ENCODE measurements at regions not wholly inside any gene's neighbourhood (a gene's known extent, or its start where the extent isn't known, plus 50 kb on each side); places are given as distances from the start of the nearest gene placed in this dataset.

- DNase-seq = no peak
Observed at GRCh38 chr6:77403424-77403823, 59.9 kb downstream of the HTR1B start.

GRCh38 chr6:77401231-77401630 is 62.1 kb downstream of the HTR1B start:
- no peak for DNase-seq

GRCh38 chr6:77397561-77397960 is 65.7 kb downstream of the HTR1B start:
- DNase-seq = no peak

GRCh38 chr6:77389402-77389801 is 73.9 kb downstream of the HTR1B start:
- DNase-seq = no peak

- DNase-seq = no peak
Observed at GRCh38 chr6:77383026-77383425, 80.3 kb downstream of the HTR1B start.

- no peak for DNase-seq
Observed at GRCh38 chr6:77373955-77374354, 89.3 kb downstream of the HTR1B start.

GRCh38 chr6:77371748-77372147 is 91.5 kb downstream of the HTR1B start:
- DNase-seq = no peak

GRCh38 chr6:77368660-77369313 is 94.5 kb downstream of the HTR1B start:
- DNase-seq = peak; percentile 9

- DNase-seq = no peak
Observed at GRCh38 chr6:77366798-77367197, 96.5 kb downstream of the HTR1B start.

- DNase-seq = no peak
Observed at GRCh38 chr6:77363702-77364101, 99.6 kb downstream of the HTR1B start.

- DNase-seq = no peak
Observed at GRCh38 chr6:77362055-77362454, 101.2 kb downstream of the HTR1B start.

- DNase-seq = no peak
Observed at GRCh38 chr6:77361018-77361417, 102.3 kb downstream of the HTR1B start.

- no peak for DNase-seq
Observed at GRCh38 chr6:77356821-77357220, 106.5 kb downstream of the HTR1B start.

GRCh38 chr6:77354581-77354980 is 108.7 kb downstream of the HTR1B start:
- no peak for DNase-seq

GRCh38 chr6:77353129-77353528 is 110.2 kb downstream of the HTR1B start:
- DNase-seq = no peak

GRCh38 chr6:77341058-77341986 is 122.0 kb downstream of the HTR1B start:
- no peak for DNase-seq

- DNase-seq = no peak
Observed at GRCh38 chr6:77340331-77340730, 123.0 kb downstream of the HTR1B start.

GRCh38 chr6:77339926-77340325 is 123.4 kb downstream of the HTR1B start:
- no peak for DNase-seq

GRCh38 chr6:77337392-77337791 is 125.9 kb downstream of the HTR1B start:
- DNase-seq = no peak

- no peak for DNase-seq
Observed at GRCh38 chr6:77334093-77334492, 129.2 kb downstream of the HTR1B start.

GRCh38 chr6:77332915-77333623 is 130.2 kb downstream of the HTR1B start:
- DNase-seq = no peak

- DNase-seq = no peak
Observed at GRCh38 chr6:77326711-77327110, 136.6 kb downstream of the HTR1B start.

- DNase-seq = no peak
Observed at GRCh38 chr6:77326029-77326428, 137.3 kb downstream of the HTR1B start.

GRCh38 chr6:77324866-77325265 is 138.4 kb downstream of the HTR1B start:
- DNase-seq = no peak
